DND-41 (cell line): ENCODE measurements at regions not wholly inside any gene's neighbourhood (a gene's known extent, or its start where the extent isn't known, plus 50 kb on each side); places are given as distances from the start of the nearest gene placed in this dataset.

Experiments
- EZH2 ChIP-seq: IDR thresholded peaks from 3 replicates; pipeline ENCODE4 v1.6.1; 2012; ENCODE audit warnings: borderline replicate concordance, low read depth, mild to moderate bottlenecking, moderate library complexity, low read length, inconsistent platforms; ENCODE audit not compliant: severe bottlenecking
- TF ChIP-seq, protein P1 (sequence below): IDR thresholded peaks from 2 replicates; pipeline ENCODE4 v1.5.1; 2012; ENCODE audit warnings: borderline replicate concordance, low read length, moderate library complexity, mild to moderate bottlenecking; ENCODE audit not compliant: poor library complexity, severe bottlenecking; ENCODE audit errors: extremely low read depth

DNA sequence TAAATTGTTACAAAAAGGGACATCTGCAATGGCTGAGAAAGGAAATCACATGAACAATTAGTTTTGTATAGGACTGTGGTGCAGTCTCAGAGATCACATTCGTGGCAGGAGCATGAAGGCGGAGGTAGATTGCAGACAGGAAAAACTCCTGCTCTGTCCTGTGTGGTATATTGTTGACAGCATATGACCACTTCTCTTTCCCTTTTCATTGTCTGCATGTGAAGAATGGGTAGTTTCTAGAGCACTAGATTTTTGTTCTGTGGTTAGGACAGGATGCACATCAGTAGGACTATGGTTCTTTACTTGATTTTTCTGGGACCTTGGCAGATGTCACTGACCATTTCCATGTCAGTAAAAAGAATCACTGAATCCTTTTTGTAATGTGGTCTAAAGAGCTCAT is 625.9 kb upstream of the PKN2 start:
- TF ChIP-seq EZH2 = no peak
- TF ChIP-seq, protein P1, sequence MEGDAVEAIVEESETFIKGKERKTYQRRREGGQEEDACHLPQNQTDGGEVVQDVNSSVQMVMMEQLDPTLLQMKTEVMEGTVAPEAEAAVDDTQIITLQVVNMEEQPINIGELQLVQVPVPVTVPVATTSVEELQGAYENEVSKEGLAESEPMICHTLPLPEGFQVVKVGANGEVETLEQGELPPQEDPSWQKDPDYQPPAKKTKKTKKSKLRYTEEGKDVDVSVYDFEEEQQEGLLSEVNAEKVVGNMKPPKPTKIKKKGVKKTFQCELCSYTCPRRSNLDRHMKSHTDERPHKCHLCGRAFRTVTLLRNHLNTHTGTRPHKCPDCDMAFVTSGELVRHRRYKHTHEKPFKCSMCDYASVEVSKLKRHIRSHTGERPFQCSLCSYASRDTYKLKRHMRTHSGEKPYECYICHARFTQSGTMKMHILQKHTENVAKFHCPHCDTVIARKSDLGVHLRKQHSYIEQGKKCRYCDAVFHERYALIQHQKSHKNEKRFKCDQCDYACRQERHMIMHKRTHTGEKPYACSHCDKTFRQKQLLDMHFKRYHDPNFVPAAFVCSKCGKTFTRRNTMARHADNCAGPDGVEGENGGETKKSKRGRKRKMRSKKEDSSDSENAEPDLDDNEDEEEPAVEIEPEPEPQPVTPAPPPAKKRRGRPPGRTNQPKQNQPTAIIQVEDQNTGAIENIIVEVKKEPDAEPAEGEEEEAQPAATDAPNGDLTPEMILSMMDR = no peak
